ENCODE measurements at regions not wholly inside any gene's neighbourhood (a gene's known extent, or its start where the extent isn't known, plus 50 kb on each side); places are given as distances from the start of the nearest gene placed in this dataset.

DNA sequence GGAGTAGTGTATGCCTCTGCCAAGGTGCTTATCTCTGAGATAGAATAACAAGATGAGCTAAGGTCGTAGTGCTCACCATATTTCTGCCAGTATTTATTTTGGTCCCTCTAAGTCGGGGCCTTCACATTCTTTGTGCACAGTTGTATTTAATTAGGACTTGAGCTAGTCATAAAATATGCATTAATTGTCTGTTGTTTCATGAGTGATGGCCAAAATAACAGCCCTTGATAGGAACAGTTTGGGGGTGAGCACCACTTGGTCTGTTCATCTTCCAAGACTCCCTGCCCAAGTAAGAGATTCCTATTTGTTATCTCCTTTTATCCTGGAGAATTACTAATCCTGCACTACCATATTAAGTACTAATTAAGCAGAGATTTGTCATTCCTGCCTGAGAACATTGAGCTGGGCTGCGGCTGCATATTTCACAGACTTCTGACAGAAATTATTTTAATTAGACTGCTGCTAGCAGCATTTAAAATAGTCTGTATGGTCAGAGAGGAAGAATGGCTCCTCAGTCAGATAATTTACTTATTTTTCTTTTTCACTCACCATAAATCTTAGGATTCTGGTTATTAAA, 435.1 kb downstream of the MTX2 start (continued):
- TF ChIP-seq, protein P1, sequence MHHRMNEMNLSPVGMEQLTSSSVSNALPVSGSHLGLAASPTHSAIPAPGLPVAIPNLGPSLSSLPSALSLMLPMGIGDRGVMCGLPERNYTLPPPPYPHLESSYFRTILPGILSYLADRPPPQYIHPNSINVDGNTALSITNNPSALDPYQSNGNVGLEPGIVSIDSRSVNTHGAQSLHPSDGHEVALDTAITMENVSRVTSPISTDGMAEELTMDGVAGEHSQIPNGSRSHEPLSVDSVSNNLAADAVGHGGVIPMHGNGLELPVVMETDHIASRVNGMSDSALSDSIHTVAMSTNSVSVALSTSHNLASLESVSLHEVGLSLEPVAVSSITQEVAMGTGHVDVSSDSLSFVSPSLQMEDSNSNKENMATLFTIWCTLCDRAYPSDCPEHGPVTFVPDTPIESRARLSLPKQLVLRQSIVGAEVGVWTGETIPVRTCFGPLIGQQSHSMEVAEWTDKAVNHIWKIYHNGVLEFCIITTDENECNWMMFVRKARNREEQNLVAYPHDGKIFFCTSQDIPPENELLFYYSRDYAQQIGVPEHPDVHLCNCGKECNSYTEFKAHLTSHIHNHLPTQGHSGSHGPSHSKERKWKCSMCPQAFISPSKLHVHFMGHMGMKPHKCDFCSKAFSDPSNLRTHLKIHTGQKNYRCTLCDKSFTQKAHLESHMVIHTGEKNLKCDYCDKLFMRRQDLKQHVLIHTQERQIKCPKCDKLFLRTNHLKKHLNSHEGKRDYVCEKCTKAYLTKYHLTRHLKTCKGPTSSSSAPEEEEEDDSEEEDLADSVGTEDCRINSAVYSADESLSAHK (CRISPR knock-in tag; IDR thresholded peaks at IDR 0.05; ENCODE audit: borderline replicate concordance) = no peak
- TF ChIP-seq U2AF1 (optimal IDR thresholded peaks at IDR 0.05; ENCODE audit: low read depth, low read length) = no peak
- TF ChIP-seq HIVEP1 (CRISPR knock-in tag; IDR thresholded peaks at IDR 0.05) = no peak
- TF ChIP-seq ZNF703 (CRISPR knock-in tag; IDR thresholded peaks at IDR 0.05; ENCODE audit: borderline replicate concordance) = no peak
- no peak for TF ChIP-seq KLF9 (CRISPR knock-in tag; IDR thresholded peaks at IDR 0.05; ENCODE audit: low read depth)
- TF ChIP-seq ZEB1 (IDR thresholded peaks at IDR 0.05; ENCODE audit: insufficient replicate concordance, low read depth) = no peak
- TF ChIP-seq, protein P2, sequence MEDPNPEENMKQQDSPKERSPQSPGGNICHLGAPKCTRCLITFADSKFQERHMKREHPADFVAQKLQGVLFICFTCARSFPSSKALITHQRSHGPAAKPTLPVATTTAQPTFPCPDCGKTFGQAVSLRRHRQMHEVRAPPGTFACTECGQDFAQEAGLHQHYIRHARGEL (CRISPR knock-in tag; IDR thresholded peaks at IDR 0.05) = no peak
- TF ChIP-seq ZNF207 (IDR thresholded peaks at IDR 0.05; ENCODE audit: borderline replicate concordance) = no peak
- TF ChIP-seq NFATC3 (CRISPR knock-in tag; IDR thresholded peaks at IDR 0.05) = no peak
- TF ChIP-seq, protein P3, sequence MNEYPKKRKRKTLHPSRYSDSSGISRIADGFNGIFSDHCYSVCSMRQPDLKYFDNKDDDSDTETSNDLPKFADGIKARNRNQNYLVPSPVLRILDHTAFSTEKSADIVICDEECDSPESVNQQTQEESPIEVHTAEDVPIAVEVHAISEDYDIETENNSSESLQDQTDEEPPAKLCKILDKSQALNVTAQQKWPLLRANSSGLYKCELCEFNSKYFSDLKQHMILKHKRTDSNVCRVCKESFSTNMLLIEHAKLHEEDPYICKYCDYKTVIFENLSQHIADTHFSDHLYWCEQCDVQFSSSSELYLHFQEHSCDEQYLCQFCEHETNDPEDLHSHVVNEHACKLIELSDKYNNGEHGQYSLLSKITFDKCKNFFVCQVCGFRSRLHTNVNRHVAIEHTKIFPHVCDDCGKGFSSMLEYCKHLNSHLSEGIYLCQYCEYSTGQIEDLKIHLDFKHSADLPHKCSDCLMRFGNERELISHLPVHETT (CRISPR knock-in tag; conservative IDR thresholded peaks at IDR 0.05) = no peak

All from HepG2 (cell line).